Cardiac septum (tissue), 1 donor: ENCODE measurements at regions not wholly inside any gene's neighbourhood (a gene's known extent, or its start where the extent isn't known, plus 50 kb on each side); places are given as distances from the start of the nearest gene placed in this dataset.

Experiments
- DNase-seq: peaks from one replicate; pipeline ENCODE4 v3.0.0-alpha.2; 2020; ENCODE audit warnings: low spot score
- intact Hi-C: fragments of 100-400 bp; cut with DNase I; formaldehyde crosslinking; loops from one replicate; pipeline ENCODE4 v1.14.0; 2022
- donor health status: DM: no; HTN: no; CAD: no.

DNA sequence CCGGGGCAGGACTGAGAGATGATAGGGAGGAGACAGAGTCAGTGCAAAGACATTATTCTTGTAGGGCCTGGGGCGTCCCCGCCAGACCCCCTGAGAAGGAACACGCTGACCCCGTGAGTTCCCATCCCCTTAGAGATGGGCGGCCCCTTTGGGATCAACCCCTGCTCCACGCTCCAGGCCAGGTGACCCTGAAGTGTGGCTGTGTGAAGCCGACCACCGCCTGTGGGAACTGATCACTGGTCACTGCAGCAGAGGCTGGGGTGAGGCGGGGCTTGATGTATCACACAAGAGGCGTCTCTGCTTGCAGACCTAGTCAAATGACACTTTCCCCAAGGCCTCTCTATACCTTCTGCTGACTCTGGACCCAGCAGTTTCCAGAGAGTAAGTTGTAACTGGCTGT lies 157.4 kb upstream of the TWIST2 start:
- DNase-seq, result no peak
- intact Hi-C loops, result no loop called here

GRCh38 chr2:238691596-238692491 lies 156.0 kb upstream of the TWIST2 start:
- no peak for DNase-seq
- intact Hi-C loops, result no loop called here

DNA sequence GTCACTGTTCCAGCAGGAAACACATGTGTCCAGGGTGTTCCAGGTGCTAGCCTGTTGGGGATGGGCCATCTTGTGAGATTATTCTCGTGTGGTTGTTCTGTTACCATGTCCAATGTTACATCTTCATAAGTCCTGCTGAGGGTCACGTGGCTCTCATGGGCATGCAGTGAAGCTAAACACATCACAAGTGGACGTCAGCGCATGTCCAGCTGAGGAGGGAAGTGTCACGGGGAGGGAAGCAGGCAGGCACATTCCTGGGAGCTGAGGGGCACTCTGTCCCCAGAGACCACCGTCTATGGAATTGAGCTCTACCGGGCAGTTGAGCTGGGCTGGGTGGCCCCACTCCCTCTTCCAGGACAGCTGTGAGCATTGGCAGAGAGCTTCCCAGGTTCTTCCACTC lies 155.3 kb upstream of the TWIST2 start:
- intact Hi-C loops, result no loop called here
- no peak for DNase-seq

DNA sequence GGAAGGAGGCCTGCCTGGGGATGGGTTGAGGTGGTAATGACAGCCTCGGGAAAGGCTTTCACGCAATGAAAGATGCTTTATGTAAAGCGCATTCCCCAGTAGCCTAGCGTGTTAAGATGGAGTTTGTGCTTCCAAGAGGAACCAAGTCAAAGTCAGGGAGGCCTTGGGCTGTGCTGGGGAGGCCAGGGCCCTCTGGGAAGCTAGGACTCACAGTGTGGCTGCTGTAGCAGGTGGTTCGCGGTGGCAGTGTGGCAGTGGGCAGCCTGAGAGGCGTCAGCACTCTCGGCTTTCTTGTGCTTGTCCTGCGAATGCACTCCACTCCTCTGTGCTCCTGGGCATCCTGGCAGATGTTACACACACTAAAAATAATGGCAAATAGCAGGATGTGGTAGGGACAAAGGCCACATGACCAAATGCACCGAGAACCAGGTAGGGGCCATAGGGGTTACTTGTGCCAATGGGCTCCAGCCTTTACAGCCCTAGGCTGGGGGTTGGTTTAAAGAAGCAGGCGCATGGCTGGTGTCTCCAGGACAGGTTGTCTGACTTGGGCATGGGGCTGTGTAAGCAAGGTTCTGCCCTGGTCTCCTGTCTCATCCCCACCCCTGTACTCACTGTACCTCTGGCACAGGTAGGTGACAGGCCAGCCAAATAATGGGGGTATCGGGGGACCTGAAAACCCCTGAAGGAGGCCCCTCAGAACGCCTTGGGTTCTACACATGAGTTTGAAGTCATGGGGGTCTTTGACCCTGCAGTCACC lies 154.4 kb upstream of the TWIST2 start:
- no peak for DNase-seq
- intact Hi-C loops, result no loop called here

GRCh38 chr2:238694136-238694755 lies 153.6 kb upstream of the TWIST2 start:
- DNase-seq, result no peak
- intact Hi-C loops, result no loop called here

GRCh38 chr2:238694922-238695321 lies 153.0 kb upstream of the TWIST2 start:
- intact Hi-C loops, result no loop called here
- no peak for DNase-seq

DNA sequence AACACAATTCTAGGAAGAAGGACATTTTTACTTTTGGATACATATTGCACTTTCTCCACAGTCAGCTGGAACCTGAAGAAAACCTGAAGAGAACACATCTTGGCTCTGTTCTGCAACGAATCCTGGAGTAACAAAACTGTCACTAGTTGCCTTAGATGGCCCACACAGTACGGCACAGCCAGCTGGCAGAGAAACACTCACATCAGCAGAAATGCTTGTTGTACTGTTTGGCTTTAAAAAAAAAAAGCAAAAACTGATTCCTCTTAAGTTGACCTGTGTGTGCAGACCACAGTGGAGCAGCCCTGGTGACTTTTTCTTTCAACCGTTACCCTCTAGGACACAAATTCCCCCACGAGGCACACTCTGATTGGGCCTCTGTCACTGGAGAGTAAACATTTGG lies 152.3 kb upstream of the TWIST2 start:
- no peak for DNase-seq
- intact Hi-C loops, result no loop called here

DNA sequence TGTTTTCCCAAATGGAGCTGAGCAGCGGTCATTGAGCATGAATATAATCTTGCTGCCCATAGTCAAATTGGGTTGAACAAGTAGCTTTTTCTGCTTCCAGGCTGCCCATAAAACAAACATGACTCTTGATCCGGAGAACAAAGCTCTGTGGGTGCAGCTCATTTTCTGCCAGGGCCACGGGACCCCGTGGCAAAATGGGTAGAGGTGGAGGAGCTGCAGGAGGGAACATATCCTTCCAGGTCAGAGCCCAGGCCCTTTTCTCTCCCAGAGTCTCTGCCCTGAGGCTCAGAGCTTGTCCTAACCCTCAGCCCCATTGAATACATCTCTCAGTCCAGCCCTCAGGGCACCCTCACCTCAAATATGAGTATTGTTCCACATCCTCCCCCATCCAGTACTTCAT lies 151.6 kb upstream of the TWIST2 start:
- DNase-seq, result no peak
- intact Hi-C loops, result no loop called here

- intact Hi-C loops, result no loop called here
- no peak for DNase-seq
Observed at GRCh38 chr2:238696786-238697185, 151.1 kb upstream of the TWIST2 start.

DNA sequence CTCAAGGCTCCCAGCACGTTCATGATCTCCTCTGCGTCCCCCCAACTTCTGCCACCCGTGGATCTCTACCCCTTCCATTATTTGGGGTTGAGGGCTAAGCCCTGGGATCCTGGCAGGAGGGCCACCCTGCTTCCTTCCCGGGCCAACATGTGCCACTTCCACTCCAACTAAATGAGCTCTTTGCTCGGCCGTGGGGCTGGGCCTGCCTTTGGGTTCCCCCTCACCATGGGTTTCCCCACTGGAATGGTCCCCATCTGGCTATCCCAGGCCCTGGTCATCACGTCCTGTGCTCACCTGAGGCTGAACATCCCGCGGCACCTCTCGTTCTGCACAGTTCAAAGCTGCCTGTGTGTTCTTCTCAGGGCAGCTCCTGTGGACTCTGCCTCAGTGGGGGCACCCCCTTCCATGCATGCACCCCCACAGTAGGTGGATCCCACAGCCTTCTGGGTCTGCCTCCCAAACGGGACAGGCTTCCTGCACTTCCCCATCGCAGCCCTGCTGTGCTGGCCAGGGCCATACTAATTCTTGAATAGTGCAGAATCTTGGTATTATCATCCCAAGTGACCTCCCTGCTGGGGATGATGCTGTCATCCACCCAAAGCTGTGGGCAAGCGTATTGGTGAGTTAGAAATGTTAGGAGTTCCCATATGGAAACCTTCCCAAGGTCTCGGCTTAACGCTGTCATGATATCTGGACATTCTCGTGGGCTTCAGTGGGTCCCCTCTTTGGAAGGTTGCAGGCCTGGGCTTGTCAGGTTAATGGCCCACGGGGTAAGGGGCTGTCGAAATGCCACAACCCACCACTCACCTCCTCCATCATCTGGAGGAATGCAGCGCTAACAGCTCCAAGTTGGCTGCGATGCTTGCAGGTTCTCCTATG lies 150.5 kb upstream of the TWIST2 start:
- DNase-seq, result no peak
- intact Hi-C loops, result no loop called here

GRCh38 chr2:238698072-238698352 lies 149.9 kb upstream of the TWIST2 start:
- intact Hi-C loops, result no loop called here
- no peak for DNase-seq

DNA sequence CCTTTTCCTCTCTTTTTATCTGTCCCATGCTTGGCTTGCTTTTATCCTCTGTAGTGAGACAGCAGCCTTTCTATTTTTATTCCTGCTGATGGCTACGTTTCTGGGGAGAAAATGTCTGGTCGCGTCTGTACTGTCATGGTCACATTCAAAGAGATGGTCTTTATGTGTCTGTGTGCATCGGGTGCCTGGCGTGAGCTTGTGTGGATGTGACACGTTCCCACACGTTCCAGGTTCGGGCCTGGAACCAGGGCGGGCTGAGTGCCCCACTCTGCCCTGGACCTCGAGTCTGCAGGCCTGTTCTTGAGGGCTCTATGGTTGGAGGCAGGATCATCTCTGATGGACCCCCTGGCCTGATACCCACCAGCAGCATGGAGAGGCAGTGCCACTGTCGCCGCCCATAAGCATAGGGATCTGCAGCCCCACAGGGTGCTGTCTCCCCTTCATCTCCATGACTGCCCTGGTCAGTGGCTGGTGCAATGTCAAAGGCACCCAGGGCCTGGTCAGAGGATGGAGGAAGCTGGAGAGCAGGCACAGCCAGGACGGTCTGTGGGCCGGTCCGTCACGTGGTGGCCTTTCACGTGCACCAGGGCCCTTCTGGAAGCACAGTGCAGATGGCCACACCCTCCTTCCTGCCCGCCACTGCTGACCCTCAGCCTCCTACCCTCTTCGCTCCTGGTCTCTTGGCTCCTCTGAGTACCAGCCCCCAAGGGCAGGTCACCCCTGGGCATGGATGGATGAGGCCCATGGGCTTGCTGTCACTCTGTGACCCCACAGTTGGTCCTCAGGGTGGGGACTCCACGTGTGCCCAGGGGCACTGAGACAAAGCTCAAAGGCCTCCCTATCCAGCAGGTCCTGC lies 149.2 kb upstream of the TWIST2 start:
- DNase-seq, result no peak

GRCh38 chr2:238699307-238700116 lies 148.4 kb upstream of the TWIST2 start:
- intact Hi-C loops, result loop anchor here (5.0 kb wide), 1 partner anchor 97 kb away; no protein-coding TSS in a partner anchor
- DNase-seq, result no peak

More for the DNA sequence above, 149.2 kb upstream of the TWIST2 start:
- intact Hi-C loops, result no loop called here

DNA sequence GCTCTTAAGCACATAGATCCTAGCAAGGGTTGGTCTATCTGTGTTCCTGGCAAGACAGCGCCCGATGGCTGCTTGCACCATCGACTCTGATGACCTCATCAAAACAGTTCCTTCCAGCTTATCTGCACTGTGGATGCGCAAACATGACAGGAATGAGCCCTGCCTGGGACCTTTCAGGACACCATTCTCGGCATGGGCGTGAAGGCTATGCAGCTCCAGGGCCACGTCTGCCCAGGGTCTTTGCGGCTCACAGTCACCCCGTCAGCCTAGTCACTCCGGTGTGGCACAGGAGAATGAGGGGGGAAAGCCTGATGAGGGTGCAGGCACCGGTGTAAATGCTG lies 147.8 kb upstream of the TWIST2 start:
- intact Hi-C loops, result loop anchor here (5.0 kb wide), 1 partner anchor 98 kb away; no protein-coding TSS in a partner anchor
- DNase-seq, result no peak

GRCh38 chr2:238700506-238701340 lies 147.2 kb upstream of the TWIST2 start:
- no peak for DNase-seq
- intact Hi-C loops, result loop anchor here (5.0 kb wide), 1 partner anchor 98 kb away; no protein-coding TSS in a partner anchor

DNA sequence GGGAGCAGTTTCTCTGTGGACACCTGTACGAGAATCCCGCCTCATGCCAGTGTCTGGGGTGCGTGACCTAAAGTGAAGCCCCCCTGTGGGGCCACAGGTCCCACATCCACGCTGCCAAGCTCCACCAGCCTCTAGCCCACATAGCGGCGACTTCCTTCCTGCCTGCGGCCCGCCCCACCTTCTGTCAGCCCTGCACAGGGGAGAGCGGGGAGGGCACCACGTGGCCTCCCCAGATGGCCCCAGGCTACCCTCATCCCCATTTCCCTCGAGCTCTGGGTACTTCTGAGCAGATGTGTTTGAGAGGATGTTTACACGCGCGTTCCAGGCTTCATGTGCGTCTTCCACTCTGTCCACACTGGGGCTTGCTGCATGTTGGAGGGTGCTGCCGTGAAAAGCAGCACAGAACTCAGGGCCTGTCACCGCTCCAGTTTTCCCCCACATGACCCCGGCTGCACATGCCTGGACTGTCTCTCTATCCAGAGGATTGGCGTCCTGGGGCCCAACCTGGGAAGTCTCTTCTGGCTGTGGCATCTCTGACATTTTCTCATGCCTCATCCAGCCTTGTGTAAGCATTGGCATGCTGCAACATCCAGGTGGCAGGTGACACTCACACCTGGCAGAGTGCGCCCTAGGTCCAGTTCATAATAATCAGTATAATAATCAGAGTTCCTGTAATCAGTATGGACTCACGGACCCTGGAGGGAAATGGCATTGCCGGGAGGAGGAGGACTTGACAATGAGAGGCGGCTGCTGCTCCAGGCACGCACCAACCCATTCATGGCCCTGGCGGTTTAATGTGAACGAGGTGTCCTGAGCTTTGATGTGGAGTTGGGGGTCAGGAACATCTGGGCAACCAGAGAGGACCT lies 146.3 kb upstream of the TWIST2 start:
- DNase-seq, result no peak
- intact Hi-C loops, result loop anchor here (5.0 kb wide), 1 partner anchor 99 kb away; no protein-coding TSS in a partner anchor
